ENCODE measurements at regions not wholly inside any gene's neighbourhood (a gene's known extent, or its start where the extent isn't known, plus 50 kb on each side); places are given as distances from the start of the nearest gene placed in this dataset.

- Mint-ChIP-seq H3K4me1 (ENCODE audit: unreplicated experiment) (no peaks in the 10 kb centered on the region), H3K27ac (ENCODE audit: unreplicated experiment) (no peak overlapping the region), H3K9me3 (ENCODE audit: unreplicated experiment) (no peaks in the 10 kb centered on the region), H3K27me3 (ENCODE audit: unreplicated experiment) (no peaks in the 10 kb centered on the region), H3K4me3 (ENCODE audit: unreplicated experiment) (no peak overlapping the region), H3K36me3 (ENCODE audit: low read depth, unreplicated experiment) (no peaks in the 10 kb centered on the region)
- no peak for TF ChIP-seq CTCF (IDR thresholded peaks at IDR 0.05; ENCODE audit: unreplicated experiment)
- DNase-seq (ENCODE audit: low spot score): no peak
Observed at GRCh38 chr4:90028460-90028859, 98.7 kb upstream of the CCSER1 start.

GRCh38 chr4:90030202-90030601, 97.0 kb upstream of the CCSER1 start:
- no peaks in the 10 kb centered on the region for H3K27me3 Mint-ChIP-seq (ENCODE audit: unreplicated experiment)
- no peak for TF ChIP-seq CTCF (IDR thresholded peaks at IDR 0.05; ENCODE audit: unreplicated experiment)
- H3K9me3 Mint-ChIP-seq (ENCODE audit: unreplicated experiment): no peaks in the 10 kb centered on the region

GRCh38 chr4:90030953-90031352, 96.2 kb upstream of the CCSER1 start:
- Mint-ChIP-seq H3K27ac (ENCODE audit: unreplicated experiment) (no peak overlapping the region), H3K4me3 (ENCODE audit: unreplicated experiment) (no peak overlapping the region), H3K36me3 (ENCODE audit: low read depth, unreplicated experiment) (no peaks in the 10 kb centered on the region), H3K27me3 (ENCODE audit: unreplicated experiment) (no peaks in the 10 kb centered on the region), H3K4me1 (ENCODE audit: unreplicated experiment) (no peaks in the 10 kb centered on the region), H3K9me3 (ENCODE audit: unreplicated experiment) (no peaks in the 10 kb centered on the region)
- no peak for DNase-seq (ENCODE audit: low spot score)
- TF ChIP-seq CTCF (IDR thresholded peaks at IDR 0.05; ENCODE audit: unreplicated experiment): no peak

More at GRCh38 chr4:90030202-90030601, 97.0 kb upstream of the CCSER1 start:
- DNase-seq (ENCODE audit: low spot score): no peak
- Mint-ChIP-seq H3K4me3 (ENCODE audit: unreplicated experiment) (no peak overlapping the region), H3K36me3 (ENCODE audit: low read depth, unreplicated experiment) (no peaks in the 10 kb centered on the region), H3K27ac (ENCODE audit: unreplicated experiment) (no peak overlapping the region), H3K4me1 (ENCODE audit: unreplicated experiment) (no peaks in the 10 kb centered on the region)

- H3K4me3 Mint-ChIP-seq (ENCODE audit: unreplicated experiment): no peak overlapping the region
Observed at GRCh38 chr4:90039122-90039521, 88.1 kb upstream of the CCSER1 start.

GRCh38 chr4:90051999-90052398, 75.2 kb upstream of the CCSER1 start:
- Mint-ChIP-seq H3K27me3 (ENCODE audit: unreplicated experiment) (no peaks in the 10 kb centered on the region), H3K4me3 (ENCODE audit: unreplicated experiment) (no peak overlapping the region), H3K27ac (ENCODE audit: unreplicated experiment) (no peak overlapping the region), H3K36me3 (ENCODE audit: low read depth, unreplicated experiment) (no peaks in the 10 kb centered on the region), H3K9me3 (ENCODE audit: unreplicated experiment) (no peaks in the 10 kb centered on the region), H3K4me1 (ENCODE audit: unreplicated experiment) (no peaks in the 10 kb centered on the region)
- DNase-seq (ENCODE audit: low spot score): no peak
- TF ChIP-seq CTCF (IDR thresholded peaks at IDR 0.05; ENCODE audit: unreplicated experiment): no peak

More at GRCh38 chr4:90039122-90039521, 88.1 kb upstream of the CCSER1 start:
- no peak for DNase-seq (ENCODE audit: low spot score)
- TF ChIP-seq CTCF (IDR thresholded peaks at IDR 0.05; ENCODE audit: unreplicated experiment): no peak
- Mint-ChIP-seq H3K9me3 (ENCODE audit: unreplicated experiment) (no peaks in the 10 kb centered on the region), H3K4me1 (ENCODE audit: unreplicated experiment) (no peaks in the 10 kb centered on the region), H3K27ac (ENCODE audit: unreplicated experiment) (no peak overlapping the region), H3K27me3 (ENCODE audit: unreplicated experiment) (no peaks in the 10 kb centered on the region), H3K36me3 (ENCODE audit: low read depth, unreplicated experiment) (no peaks in the 10 kb centered on the region)
